ENCODE measurements at regions not wholly inside any gene's neighbourhood (a gene's known extent, or its start where the extent isn't known, plus 50 kb on each side); places are given as distances from the start of the nearest gene placed in this dataset.

- H3K36me3 ChIP-seq, result no peaks in the 10 kb centered on the region
- no peaks in the 10 kb centered on the region for H3K4me1 ChIP-seq
- no peak overlapping the region for H3K4me3 ChIP-seq
- no peaks in the 10 kb centered on the region for H3K9me3 ChIP-seq
- TF ChIP-seq, protein P1, sequence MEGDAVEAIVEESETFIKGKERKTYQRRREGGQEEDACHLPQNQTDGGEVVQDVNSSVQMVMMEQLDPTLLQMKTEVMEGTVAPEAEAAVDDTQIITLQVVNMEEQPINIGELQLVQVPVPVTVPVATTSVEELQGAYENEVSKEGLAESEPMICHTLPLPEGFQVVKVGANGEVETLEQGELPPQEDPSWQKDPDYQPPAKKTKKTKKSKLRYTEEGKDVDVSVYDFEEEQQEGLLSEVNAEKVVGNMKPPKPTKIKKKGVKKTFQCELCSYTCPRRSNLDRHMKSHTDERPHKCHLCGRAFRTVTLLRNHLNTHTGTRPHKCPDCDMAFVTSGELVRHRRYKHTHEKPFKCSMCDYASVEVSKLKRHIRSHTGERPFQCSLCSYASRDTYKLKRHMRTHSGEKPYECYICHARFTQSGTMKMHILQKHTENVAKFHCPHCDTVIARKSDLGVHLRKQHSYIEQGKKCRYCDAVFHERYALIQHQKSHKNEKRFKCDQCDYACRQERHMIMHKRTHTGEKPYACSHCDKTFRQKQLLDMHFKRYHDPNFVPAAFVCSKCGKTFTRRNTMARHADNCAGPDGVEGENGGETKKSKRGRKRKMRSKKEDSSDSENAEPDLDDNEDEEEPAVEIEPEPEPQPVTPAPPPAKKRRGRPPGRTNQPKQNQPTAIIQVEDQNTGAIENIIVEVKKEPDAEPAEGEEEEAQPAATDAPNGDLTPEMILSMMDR (IDR thresholded peaks at IDR 0.05), result no peak
- no peaks in the 10 kb centered on the region for H3K27me3 ChIP-seq
- no peak for DNase-seq
- intact Hi-C loops (cut with DNase I; ENCODE audit: low total_unique reads), result no loop called here
- no peak overlapping the region for H3K27ac ChIP-seq
Observed at GRCh38 chr1:195325181-195325580, 1283.1 kb downstream of the KCNT2 start.

DNA sequence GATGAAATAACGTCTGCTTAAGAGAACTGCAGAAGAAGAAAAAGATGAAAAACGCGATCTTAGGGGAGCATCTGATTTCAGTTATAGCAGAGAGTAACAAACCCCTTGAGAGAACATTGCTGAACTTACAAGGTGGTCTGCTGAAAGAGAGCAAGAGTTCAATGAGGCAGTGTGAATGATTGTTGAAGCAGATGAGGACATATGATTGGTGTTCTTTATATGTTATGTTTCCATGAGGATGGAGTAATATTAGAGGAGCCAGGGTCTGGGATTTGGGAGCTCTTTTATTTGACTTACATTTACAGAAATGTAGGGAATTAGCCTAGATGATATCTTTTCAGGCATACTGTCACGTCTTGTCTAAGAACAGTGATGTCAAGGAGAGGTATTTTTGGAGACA lies 1302.0 kb downstream of the KCNT2 start:
- intact Hi-C loops (cut with DNase I; ENCODE audit: low total_unique reads), result no loop called here
- TF ChIP-seq, protein P1 (IDR thresholded peaks at IDR 0.05), result no peak
- Histone ChIP-seq H3K4me1 (no peaks in the 10 kb centered on the region), H3K9me3 (no peaks in the 10 kb centered on the region), H3K27me3 (no peaks in the 10 kb centered on the region), H3K27ac (no peak overlapping the region), H3K36me3 (no peaks in the 10 kb centered on the region), H3K4me3 (no peak overlapping the region)
- DNase-seq, result no peak

- H3K27ac ChIP-seq, result no peak overlapping the region
- no peaks in the 10 kb centered on the region for H3K27me3 ChIP-seq
- no peaks in the 10 kb centered on the region for H3K9me3 ChIP-seq
- intact Hi-C loops (cut with DNase I; ENCODE audit: low total_unique reads), result no loop called here
- TF ChIP-seq, protein P1 (IDR thresholded peaks at IDR 0.05), result no peak
- H3K36me3 ChIP-seq, result no peaks in the 10 kb centered on the region
- H3K4me3 ChIP-seq, result no peak overlapping the region
- H3K4me1 ChIP-seq, result no peaks in the 10 kb centered on the region
- DNase-seq, result no peak
Observed at GRCh38 chr1:195294911-195295310, 1313.3 kb downstream of the KCNT2 start.

DNA sequence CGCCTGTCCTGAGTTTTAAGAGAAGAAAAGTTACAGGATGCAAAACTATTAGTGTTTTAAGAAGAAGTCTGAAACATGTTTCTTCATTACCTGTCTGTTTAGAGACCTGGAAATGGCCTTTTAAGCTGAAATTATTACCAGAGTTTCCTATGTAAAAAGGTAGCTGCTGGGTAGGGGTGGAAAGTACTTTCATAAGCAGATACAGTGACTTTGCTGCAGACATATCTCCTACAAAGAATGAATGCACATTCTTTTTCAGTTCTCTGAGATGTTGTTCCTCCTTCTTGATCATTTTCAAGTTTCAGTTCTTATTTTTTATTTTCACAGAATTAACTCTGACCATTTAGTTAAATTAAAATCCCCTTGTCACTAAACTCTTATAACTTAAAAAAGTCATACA lies 1329.6 kb downstream of the KCNT2 start:
- intact Hi-C loops (cut with DNase I; ENCODE audit: low total_unique reads), result no loop called here
- H3K27me3 ChIP-seq, result no peaks in the 10 kb centered on the region
- no peak overlapping the region for H3K27ac ChIP-seq
- no peak overlapping the region for H3K4me3 ChIP-seq
- H3K36me3 ChIP-seq, result no peaks in the 10 kb centered on the region
- no peaks in the 10 kb centered on the region for H3K9me3 ChIP-seq
- DNase-seq, result no peak
- H3K4me1 ChIP-seq, result no peaks in the 10 kb centered on the region
- TF ChIP-seq, protein P1 (IDR thresholded peaks at IDR 0.05), result no peak

- Histone ChIP-seq H3K9me3 (no peaks in the 10 kb centered on the region), H3K27me3 (no peaks in the 10 kb centered on the region), H3K4me3 (no peak overlapping the region), H3K4me1 (no peaks in the 10 kb centered on the region), H3K27ac (no peak overlapping the region), H3K36me3 (no peaks in the 10 kb centered on the region)
- intact Hi-C loops (cut with DNase I; ENCODE audit: low total_unique reads), result no loop called here
- TF ChIP-seq, protein P1 (IDR thresholded peaks at IDR 0.05), result no peak
- no peak for DNase-seq
Observed at GRCh38 chr1:195275710-195276109, 1332.5 kb downstream of the KCNT2 start.

DNA sequence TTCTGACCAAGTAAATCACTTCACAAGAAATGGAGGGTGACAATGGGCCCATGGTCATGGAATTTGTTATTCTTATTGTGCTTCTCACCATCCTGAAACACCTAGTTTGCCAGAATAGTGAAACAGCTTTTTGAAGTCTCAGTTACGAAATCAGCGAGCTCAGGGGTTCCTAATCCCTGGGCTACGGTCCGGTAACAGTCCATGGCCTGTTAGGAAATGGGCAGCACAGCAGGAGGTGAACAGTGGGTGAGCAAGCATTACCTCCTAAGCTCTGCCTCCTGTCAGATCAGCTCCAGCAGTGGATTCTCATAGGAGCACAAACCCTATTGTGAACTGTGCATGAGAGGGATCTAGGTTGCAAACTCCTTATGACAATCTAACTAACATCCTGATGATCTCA lies 1356.3 kb downstream of the KCNT2 start:
- Histone ChIP-seq H3K27me3 (no peaks in the 10 kb centered on the region), H3K4me1 (no peaks in the 10 kb centered on the region), H3K4me3 (no peak overlapping the region), H3K27ac (no peak overlapping the region), H3K36me3 (no peaks in the 10 kb centered on the region), H3K9me3 (no peaks in the 10 kb centered on the region)
- no peak for DNase-seq
- TF ChIP-seq, protein P1 (IDR thresholded peaks at IDR 0.05), result no peak
- intact Hi-C loops (cut with DNase I; ENCODE audit: low total_unique reads), result no loop called here

Measured in tibial artery (tissue), 4 donors.